ENCODE measurements at regions not wholly inside any gene's neighbourhood (a gene's known extent, or its start where the extent isn't known, plus 50 kb on each side); places are given as distances from the start of the nearest gene placed in this dataset.

DNA sequence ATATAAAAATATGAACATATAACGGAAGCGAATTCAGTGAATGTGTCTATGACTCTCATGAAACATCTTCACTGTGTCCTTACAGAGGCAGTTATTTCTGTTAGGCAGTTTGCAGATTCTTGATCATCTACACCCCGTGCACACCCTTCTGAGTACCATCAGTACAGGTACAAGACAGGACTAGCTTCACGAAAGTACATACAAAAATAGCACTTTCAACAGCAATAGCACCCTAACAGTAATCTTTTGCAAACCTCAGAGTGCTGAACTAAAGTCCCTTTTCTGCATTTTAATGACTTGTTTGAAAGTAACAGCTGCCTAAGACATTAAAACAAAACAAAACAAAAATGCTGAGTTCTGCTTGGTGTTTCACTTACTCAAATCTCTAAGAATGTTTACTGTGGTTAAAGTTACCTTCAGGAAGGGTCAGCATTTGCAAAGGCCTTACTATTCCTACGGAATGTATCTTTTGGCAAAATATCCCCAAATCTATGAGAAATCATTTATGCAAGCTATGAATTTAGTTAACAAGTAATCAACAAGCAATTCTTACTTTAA is 104.1 kb downstream of the CNTN3 start:
- Histone ChIP-seq H3K4me1 (ENCODE audit: control insufficient read depth, insufficient read depth, low read length) (no peaks in the 10 kb centered on the region), H3K27me3 (ENCODE audit: control insufficient read depth, insufficient read depth, low read length) (no peaks in the 10 kb centered on the region), H3K27ac (ENCODE audit: low read depth, low read length) (no peak overlapping the region), H3K4me3 (ENCODE audit: low read depth, low read length) (no peak overlapping the region), H3K36me3 (ENCODE audit: control insufficient read depth, insufficient read depth, low read length) (no peaks in the 10 kb centered on the region), H3K9ac (ENCODE audit: low read length) (no peak overlapping the region), H3K9me3 (ENCODE audit: control insufficient read depth, insufficient read depth, low read depth, low read length) (no peaks in the 10 kb centered on the region)

GRCh38 chr3:74507691-74508090 is 106.8 kb downstream of the CNTN3 start:
- H3K9ac ChIP-seq (ENCODE audit: low read length): no peak overlapping the region
- H3K36me3 ChIP-seq (ENCODE audit: control insufficient read depth, insufficient read depth, low read length): no peaks in the 10 kb centered on the region

GRCh38 chr3:74506246-74506645 is 108.2 kb downstream of the CNTN3 start:
- H3K4me1 ChIP-seq (ENCODE audit: control insufficient read depth, insufficient read depth, low read length): no peaks in the 10 kb centered on the region
- H3K9ac ChIP-seq (ENCODE audit: low read length): no peak overlapping the region
- no peak overlapping the region for H3K4me3 ChIP-seq (ENCODE audit: low read depth, low read length)
- H3K27ac ChIP-seq (ENCODE audit: low read depth, low read length): no peak overlapping the region
- no peaks in the 10 kb centered on the region for H3K27me3 ChIP-seq (ENCODE audit: control insufficient read depth, insufficient read depth, low read length)
- no peaks in the 10 kb centered on the region for H3K9me3 ChIP-seq (ENCODE audit: control insufficient read depth, insufficient read depth, low read depth, low read length)
- H3K36me3 ChIP-seq (ENCODE audit: control insufficient read depth, insufficient read depth, low read length): no peaks in the 10 kb centered on the region

More at GRCh38 chr3:74507691-74508090, 106.8 kb downstream of the CNTN3 start:
- Histone ChIP-seq H3K27ac (ENCODE audit: low read depth, low read length) (no peak overlapping the region), H3K4me1 (ENCODE audit: control insufficient read depth, insufficient read depth, low read length) (no peaks in the 10 kb centered on the region), H3K27me3 (ENCODE audit: control insufficient read depth, insufficient read depth, low read length) (no peaks in the 10 kb centered on the region), H3K4me3 (ENCODE audit: low read depth, low read length) (no peak overlapping the region), H3K9me3 (ENCODE audit: control insufficient read depth, insufficient read depth, low read depth, low read length) (no peaks in the 10 kb centered on the region)

GRCh38 chr3:74501007-74501406 is 113.5 kb downstream of the CNTN3 start:
- Histone ChIP-seq H3K9ac (ENCODE audit: low read length) (no peak overlapping the region), H3K9me3 (ENCODE audit: control insufficient read depth, insufficient read depth, low read depth, low read length) (no peaks in the 10 kb centered on the region), H3K27ac (ENCODE audit: low read depth, low read length) (no peak overlapping the region), H3K27me3 (ENCODE audit: control insufficient read depth, insufficient read depth, low read length) (no peaks in the 10 kb centered on the region), H3K4me3 (ENCODE audit: low read depth, low read length) (no peak overlapping the region), H3K4me1 (ENCODE audit: control insufficient read depth, insufficient read depth, low read length) (no peaks in the 10 kb centered on the region), H3K36me3 (ENCODE audit: control insufficient read depth, insufficient read depth, low read length) (no peaks in the 10 kb centered on the region)

DNA sequence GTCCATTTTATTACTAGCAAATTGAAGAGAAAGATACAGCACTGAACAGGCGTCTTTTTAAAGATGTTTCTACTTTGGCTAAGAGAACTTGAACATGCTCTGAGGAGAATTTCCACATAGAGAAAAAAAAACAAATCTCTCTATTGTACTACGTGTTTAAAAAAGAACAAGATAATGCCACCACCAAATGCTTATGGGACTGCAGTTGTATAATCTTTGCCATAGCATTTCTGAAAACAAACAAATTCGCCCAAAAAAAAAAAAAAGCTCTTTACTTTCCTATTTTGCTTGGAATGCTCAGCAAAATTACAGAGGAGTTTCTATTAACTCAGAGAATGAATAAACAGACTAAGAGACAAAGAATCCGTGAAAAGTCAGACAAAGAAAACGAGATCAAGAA is 114.2 kb downstream of the CNTN3 start:
- no peak overlapping the region for H3K9ac ChIP-seq (ENCODE audit: low read length)
- H3K36me3 ChIP-seq (ENCODE audit: control insufficient read depth, insufficient read depth, low read length): no peaks in the 10 kb centered on the region
- H3K27ac ChIP-seq (ENCODE audit: low read depth, low read length): no peak overlapping the region
- no peaks in the 10 kb centered on the region for H3K9me3 ChIP-seq (ENCODE audit: control insufficient read depth, insufficient read depth, low read depth, low read length)
- no peaks in the 10 kb centered on the region for H3K27me3 ChIP-seq (ENCODE audit: control insufficient read depth, insufficient read depth, low read length)
- no peak overlapping the region for H3K4me3 ChIP-seq (ENCODE audit: low read depth, low read length)
- H3K4me1 ChIP-seq (ENCODE audit: control insufficient read depth, insufficient read depth, low read length): no peaks in the 10 kb centered on the region

GRCh38 chr3:74491874-74492273 is 122.6 kb downstream of the CNTN3 start:
- Histone ChIP-seq H3K4me1 (ENCODE audit: control insufficient read depth, insufficient read depth, low read length) (no peaks in the 10 kb centered on the region), H3K9ac (ENCODE audit: low read length) (no peak overlapping the region), H3K9me3 (ENCODE audit: control insufficient read depth, insufficient read depth, low read depth, low read length) (no peaks in the 10 kb centered on the region), H3K27me3 (ENCODE audit: control insufficient read depth, insufficient read depth, low read length) (no peaks in the 10 kb centered on the region), H3K4me3 (ENCODE audit: low read depth, low read length) (no peak overlapping the region), H3K36me3 (ENCODE audit: control insufficient read depth, insufficient read depth, low read length) (no peaks in the 10 kb centered on the region), H3K27ac (ENCODE audit: low read depth, low read length) (no peak overlapping the region)

GRCh38 chr3:74489050-74489792 is 125.2 kb downstream of the CNTN3 start:
- Histone ChIP-seq H3K4me1 (ENCODE audit: control insufficient read depth, insufficient read depth, low read length) (no peaks in the 10 kb centered on the region), H3K27ac (ENCODE audit: low read depth, low read length) (no peak overlapping the region), H3K4me3 (ENCODE audit: low read depth, low read length) (no peak overlapping the region), H3K36me3 (ENCODE audit: control insufficient read depth, insufficient read depth, low read length) (no peaks in the 10 kb centered on the region), H3K9ac (ENCODE audit: low read length) (no peak overlapping the region), H3K27me3 (ENCODE audit: control insufficient read depth, insufficient read depth, low read length) (no peaks in the 10 kb centered on the region), H3K9me3 (ENCODE audit: control insufficient read depth, insufficient read depth, low read depth, low read length) (no peaks in the 10 kb centered on the region)

- H3K9me3 ChIP-seq (ENCODE audit: control insufficient read depth, insufficient read depth, low read depth, low read length): no peaks in the 10 kb centered on the region
- H3K4me1 ChIP-seq (ENCODE audit: control insufficient read depth, insufficient read depth, low read length): no peaks in the 10 kb centered on the region
- no peak overlapping the region for H3K9ac ChIP-seq (ENCODE audit: low read length)
- H3K27ac ChIP-seq (ENCODE audit: low read depth, low read length): no peak overlapping the region
- no peak overlapping the region for H3K4me3 ChIP-seq (ENCODE audit: low read depth, low read length)
- no peaks in the 10 kb centered on the region for H3K36me3 ChIP-seq (ENCODE audit: control insufficient read depth, insufficient read depth, low read length)
- no peaks in the 10 kb centered on the region for H3K27me3 ChIP-seq (ENCODE audit: control insufficient read depth, insufficient read depth, low read length)
These were observed 134.5 kb downstream of the CNTN3 start for GRCh38 chr3:74479915-74480314.

GRCh38 chr3:74470313-74470712 is 144.1 kb downstream of the CNTN3 start:
- no peak overlapping the region for H3K27ac ChIP-seq (ENCODE audit: low read depth, low read length)

GRCh38 chr3:74469713-74470112 is 144.7 kb downstream of the CNTN3 start:
- Histone ChIP-seq H3K4me1 (ENCODE audit: control insufficient read depth, insufficient read depth, low read length) (no peaks in the 10 kb centered on the region), H3K27me3 (ENCODE audit: control insufficient read depth, insufficient read depth, low read length) (no peaks in the 10 kb centered on the region), H3K36me3 (ENCODE audit: control insufficient read depth, insufficient read depth, low read length) (no peaks in the 10 kb centered on the region), H3K27ac (ENCODE audit: low read depth, low read length) (no peak overlapping the region), H3K9ac (ENCODE audit: low read length) (no peak overlapping the region), H3K4me3 (ENCODE audit: low read depth, low read length) (no peak overlapping the region), H3K9me3 (ENCODE audit: control insufficient read depth, insufficient read depth, low read depth, low read length) (no peaks in the 10 kb centered on the region)

More at GRCh38 chr3:74470313-74470712, 144.1 kb downstream of the CNTN3 start:
- no peaks in the 10 kb centered on the region for H3K9me3 ChIP-seq (ENCODE audit: control insufficient read depth, insufficient read depth, low read depth, low read length)
- no peak overlapping the region for H3K4me3 ChIP-seq (ENCODE audit: low read depth, low read length)
- no peaks in the 10 kb centered on the region for H3K4me1 ChIP-seq (ENCODE audit: control insufficient read depth, insufficient read depth, low read length)
- H3K9ac ChIP-seq (ENCODE audit: low read length): no peak overlapping the region
- H3K27me3 ChIP-seq (ENCODE audit: control insufficient read depth, insufficient read depth, low read length): no peaks in the 10 kb centered on the region
- H3K36me3 ChIP-seq (ENCODE audit: control insufficient read depth, insufficient read depth, low read length): no peaks in the 10 kb centered on the region

DNA sequence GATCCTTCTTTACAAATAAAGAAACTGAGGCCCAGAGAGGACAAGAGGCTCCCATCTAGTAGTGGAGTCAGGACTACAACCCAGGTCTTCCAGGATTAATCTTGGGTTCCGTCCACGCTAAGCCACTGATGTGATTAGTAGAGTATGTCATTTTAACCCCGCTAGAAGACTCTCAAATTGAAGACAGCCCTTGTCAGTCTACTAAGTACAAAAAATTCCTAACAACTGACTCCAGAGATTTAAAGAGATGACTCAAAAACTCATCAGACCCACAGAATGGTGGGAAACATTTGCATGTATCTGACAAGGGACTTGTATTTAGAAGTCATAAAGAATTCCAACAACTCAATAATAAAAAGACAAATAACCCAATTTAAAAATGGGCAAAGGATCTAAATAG is 145.3 kb downstream of the CNTN3 start:
- no peaks in the 10 kb centered on the region for H3K4me1 ChIP-seq (ENCODE audit: control insufficient read depth, insufficient read depth, low read length)
- no peak overlapping the region for H3K9ac ChIP-seq (ENCODE audit: low read length)
- H3K27me3 ChIP-seq (ENCODE audit: control insufficient read depth, insufficient read depth, low read length): no peaks in the 10 kb centered on the region
- H3K36me3 ChIP-seq (ENCODE audit: control insufficient read depth, insufficient read depth, low read length): no peaks in the 10 kb centered on the region
- no peaks in the 10 kb centered on the region for H3K9me3 ChIP-seq (ENCODE audit: control insufficient read depth, insufficient read depth, low read depth, low read length)
- H3K27ac ChIP-seq (ENCODE audit: low read depth, low read length): no peak overlapping the region
- H3K4me3 ChIP-seq (ENCODE audit: low read depth, low read length): no peak overlapping the region

Measured in HUES6 (cell line).